GM23338 (cell line): ENCODE measurements at regions not wholly inside any gene's neighbourhood (a gene's known extent, or its start where the extent isn't known, plus 50 kb on each side); places are given as distances from the start of the nearest gene placed in this dataset.

Source experiments
- ATAC-seq: fragments of 200-7000 bp; cut with Tn5 transposase; 3 replicates; pipeline ENCODE4 v1.9.1; 2020
- DNase-seq: peaks from one replicate; pipeline ENCODE4 v3.0.0-alpha.2; 2015; ENCODE audit warnings: low spot score
- H2AFZ ChIP-seq: fragments of 200-600 bp; sonication (generic); 2 replicates; pipeline ENCODE4 v1.8.0; 2016; ENCODE audit warnings: antibody characterized with exemption, mild to moderate bottlenecking, moderate library complexity
- H3F3A ChIP-seq: fragments of 200-600 bp; sonication (generic); replicated peaks from 2 replicates; pipeline ENCODE4 v1.8.0; 2017; ENCODE audit warnings: antibody characterized with exemption, mixed run types, low read depth
- H3K27ac ChIP-seq: fragments of 200-600 bp; sonication (generic); 2 replicates; pipeline ENCODE4 v1.6.1; 2016; ENCODE audit warnings: low read depth
- H3K27me3 ChIP-seq: fragments of 200-600 bp; sonication (generic); 2 replicates; pipeline ENCODE4 v1.8.0; 2016; ENCODE audit warnings: mild to moderate bottlenecking, mixed run types, moderate library complexity; ENCODE audit not compliant: insufficient read depth
- H3K36me3 ChIP-seq: fragments of 200-600 bp; sonication (generic); 2 replicates; pipeline ENCODE4 v1.8.0; 2016; ENCODE audit warnings: mild to moderate bottlenecking; ENCODE audit not compliant: insufficient read depth
- H3K4me1 ChIP-seq: fragments of 200-600 bp; sonication (generic); 2 replicates; pipeline ENCODE4 v1.8.0; 2016; ENCODE audit warnings: mild to moderate bottlenecking, moderate library complexity; ENCODE audit not compliant: insufficient read depth
- H3K4me2 ChIP-seq: fragments of 200-600 bp; sonication (generic); 2 replicates; pipeline ENCODE4 v1.7.1; 2017; ENCODE audit warnings: mixed run types
- H3K4me3 ChIP-seq: fragments of 200-600 bp; sonication (generic); 2 replicates; pipeline ENCODE4 v1.6.1; 2016; ENCODE audit warnings: mixed run types
- H3K79me2 ChIP-seq: fragments of 200-600 bp; sonication (generic); replicated peaks from 2 replicates; pipeline ENCODE4 v1.8.0; 2017; ENCODE audit warnings: mild to moderate bottlenecking; ENCODE audit not compliant: insufficient read depth
- H3K9me2 ChIP-seq: fragments of 200-600 bp; sonication (generic); 2 replicates; pipeline ENCODE4 v1.8.0; 2017; ENCODE audit not compliant: insufficient read depth
- H4K20me1 ChIP-seq: fragments of 200-600 bp; sonication (generic); replicated peaks from 2 replicates; pipeline ENCODE4 v1.8.0; 2017; ENCODE audit warnings: mild to moderate bottlenecking; ENCODE audit not compliant: insufficient read depth
- H3K27ac Mint-ChIP-seq: 2 replicates; pipeline ENCODE4 v1.8.0; 2020; ENCODE audit warnings: inconsistent platforms, mild to moderate bottlenecking, moderate library complexity, mixed read lengths
- H3K27me3 Mint-ChIP-seq: 3 replicates; pipeline ENCODE4 v1.8.0; 2022; ENCODE audit warnings: low read depth, mild to moderate bottlenecking, moderate library complexity, mixed read lengths, inconsistent platforms; ENCODE audit not compliant: insufficient read depth, poor library complexity
- H3K36me3 Mint-ChIP-seq: 3 replicates; pipeline ENCODE4 v1.8.0; 2021; ENCODE audit warnings: low read depth, mild to moderate bottlenecking, inconsistent platforms, moderate library complexity, mixed read lengths
- H3K4me1 Mint-ChIP-seq: 3 replicates; pipeline ENCODE4 v1.8.0; 2020; ENCODE audit warnings: mild to moderate bottlenecking, inconsistent platforms, mixed read lengths
- H3K4me3 Mint-ChIP-seq: 3 replicates; pipeline ENCODE4 v1.8.0; 2021; ENCODE audit warnings: moderate library complexity, mild to moderate bottlenecking, inconsistent platforms, mixed read lengths
- H3K9me3 Mint-ChIP-seq: 3 replicates; pipeline ENCODE4 v1.8.0; 2020; ENCODE audit warnings: moderate library complexity, mild to moderate bottlenecking, inconsistent platforms, mixed read lengths
- CREB1 ChIP-seq: fragments of 250-450 bp; sonication (Bioruptor Pico); IDR thresholded peaks from 2 replicates; pipeline ENCODE4 v1.5.0; 2020; ENCODE audit warnings: low read depth, mild to moderate bottlenecking, moderate library complexity
- CTCF ChIP-seq, 2 experiments: fragments of 200-600 bp in 1 of 2; sonication (generic) in 1 of 2; conservative IDR thresholded peaks; 2 replicates each; pipeline versions ENCODE4 v1.5.1 to v1.6.1; 2016 to 2017; ENCODE audit warnings: antibody characterized with exemption in 2 of 2, low read depth in 2 of 2, mild to moderate bottlenecking in 2 of 2, moderate library complexity in 1 of 2
- ETS1 ChIP-seq: IDR thresholded peaks from 2 replicates; pipeline ENCODE4 v1.6.1; 2016; ENCODE audit warnings: antibody characterized with exemption
- POLR2AphosphoS5 ChIP-seq: IDR thresholded peaks from 2 replicates; pipeline ENCODE4 v1.6.1; 2016; ENCODE audit warnings: antibody characterized with exemption, low read depth
- ZNF114 ChIP-seq: fragments of 250-450 bp; sonication (Bioruptor Pico); IDR thresholded peaks from 2 replicates; pipeline ENCODE4 v1.5.0; 2020; ENCODE audit warnings: mild to moderate bottlenecking, moderate library complexity
- ZNF331 ChIP-seq: fragments of 250-450 bp; sonication (Bioruptor Pico); IDR thresholded peaks from 2 replicates; pipeline ENCODE4 v1.5.0; 2020; ENCODE audit warnings: low read depth, mild to moderate bottlenecking, moderate library complexity
- ZNF462 ChIP-seq: fragments of 250-450 bp; sonication (Bioruptor Pico); IDR thresholded peaks from 2 replicates; pipeline ENCODE4 v1.5.0; 2020; ENCODE audit warnings: mild to moderate bottlenecking, moderate library complexity

- TF ChIP-seq ZNF462 (CRISPR knock-in tag) = no peak
These were observed 54.0 kb upstream of the ABHD2 start (continued) for GRCh38 chr15:89034305-89034704.

- peaks cover 8% of the 10 kb centered on the region; the same call in 2 of the 3 replicates for H3K9me3 Mint-ChIP-seq
- Histone ChIP-seq H3K9me2 (no peaks in the 10 kb centered on the region), H3K27me3 (no peaks in the 10 kb centered on the region), H3K4me3 (no peak overlapping the region), H2AFZ (no peak overlapping the region), H3K79me2 (no peaks in the 10 kb centered on the region), H3K27ac (no peak overlapping the region), H4K20me1 (no peaks in the 10 kb centered on the region), H3K4me1 (no peaks in the 10 kb centered on the region), H3K36me3 (no peaks in the 10 kb centered on the region), H3K4me2 (no peak overlapping the region), H3F3A (no peaks in the 10 kb centered on the region)
- peaks cover 4% of the 10 kb centered on the region; the same call in 2 of the 3 replicates for H3K36me3 Mint-ChIP-seq
- ATAC-seq (no peak), DNase-seq (no peak)
- H3K27me3 Mint-ChIP-seq = peaks cover 2% of the 10 kb centered on the region
- H3K4me1 Mint-ChIP-seq = no peaks in the 10 kb centered on the region
- no peak overlapping the region for H3K27ac Mint-ChIP-seq
- no peak overlapping the region for H3K4me3 Mint-ChIP-seq
- TF ChIP-seq POLR2AphosphoS5 = no peak
- TF ChIP-seq ZNF331 (CRISPR knock-in tag) = no peak
- TF ChIP-seq CREB1 = no peak
- no peak for TF ChIP-seq ZNF462 (CRISPR knock-in tag)
- TF ChIP-seq CTCF (conservative IDR thresholded peaks at IDR 0.05; ENCODE audit: low read depth in 2 of 2) = no peak
- TF ChIP-seq ETS1 = no peak
- no peak for TF ChIP-seq ZNF114 (CRISPR knock-in tag)
These were observed 53.1 kb upstream of the ABHD2 start for GRCh38 chr15:89035150-89035549.
